Breast epithelium (tissue), 3 donors: ENCODE measurements at regions not wholly inside any gene's neighbourhood (a gene's known extent, or its start where the extent isn't known, plus 50 kb on each side); places are given as distances from the start of the nearest gene placed in this dataset.
"Not testable (repeated sequence)": the region's sequence is repeated elsewhere in the genome, so short reads cannot be mapped to it uniquely, and the experiment has no call there.

Experiments
- POLR2AphosphoS5 ChIP-seq, 3 donors: sonication (generic); formaldehyde crosslinking; IDR thresholded peaks; one replicate each; pipeline ENCODE4 v1.6.1; 2017; ENCODE audit warnings: antibody characterized with exemption in 3 of 3
- TF ChIP-seq, protein P1 (sequence below), 3 donors: fragments of 450-650 bp; IDR thresholded peaks; one replicate each; pipeline ENCODE4 v1.5.1; 2016 to 2017; ENCODE audit warnings: antibody characterized with exemption in 3 of 3, mild to moderate bottlenecking in 3 of 3, moderate library complexity in 3 of 3

DNA sequence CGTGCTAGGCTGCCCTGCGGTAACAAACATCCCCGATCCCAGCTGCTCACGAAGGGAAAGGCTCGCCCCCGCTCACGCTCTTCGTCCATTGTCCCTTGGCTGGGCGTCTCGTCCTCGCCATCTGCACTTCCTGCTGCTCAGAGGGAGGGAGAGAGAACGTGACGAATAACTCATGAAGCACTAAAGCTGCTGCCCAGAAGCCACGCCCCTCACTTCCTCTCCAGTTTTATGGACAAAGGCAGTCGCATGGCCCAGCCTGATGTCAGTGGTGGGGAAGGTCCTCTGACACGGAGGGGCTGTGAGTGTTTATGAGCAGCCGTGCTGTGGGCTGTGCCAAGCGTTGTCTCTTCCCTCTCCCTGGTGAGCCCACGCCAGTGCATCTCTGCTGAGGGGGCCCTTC is 235.9 kb upstream of the SFSWAP start:
- TF ChIP-seq, protein P1, sequence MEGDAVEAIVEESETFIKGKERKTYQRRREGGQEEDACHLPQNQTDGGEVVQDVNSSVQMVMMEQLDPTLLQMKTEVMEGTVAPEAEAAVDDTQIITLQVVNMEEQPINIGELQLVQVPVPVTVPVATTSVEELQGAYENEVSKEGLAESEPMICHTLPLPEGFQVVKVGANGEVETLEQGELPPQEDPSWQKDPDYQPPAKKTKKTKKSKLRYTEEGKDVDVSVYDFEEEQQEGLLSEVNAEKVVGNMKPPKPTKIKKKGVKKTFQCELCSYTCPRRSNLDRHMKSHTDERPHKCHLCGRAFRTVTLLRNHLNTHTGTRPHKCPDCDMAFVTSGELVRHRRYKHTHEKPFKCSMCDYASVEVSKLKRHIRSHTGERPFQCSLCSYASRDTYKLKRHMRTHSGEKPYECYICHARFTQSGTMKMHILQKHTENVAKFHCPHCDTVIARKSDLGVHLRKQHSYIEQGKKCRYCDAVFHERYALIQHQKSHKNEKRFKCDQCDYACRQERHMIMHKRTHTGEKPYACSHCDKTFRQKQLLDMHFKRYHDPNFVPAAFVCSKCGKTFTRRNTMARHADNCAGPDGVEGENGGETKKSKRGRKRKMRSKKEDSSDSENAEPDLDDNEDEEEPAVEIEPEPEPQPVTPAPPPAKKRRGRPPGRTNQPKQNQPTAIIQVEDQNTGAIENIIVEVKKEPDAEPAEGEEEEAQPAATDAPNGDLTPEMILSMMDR (IDR thresholded peaks at IDR 0.05), result not testable (repeated sequence)
- TF ChIP-seq POLR2AphosphoS5 (IDR thresholded peaks at IDR 0.05), result not testable (repeated sequence)
